Tibial artery (tissue), 4 donors: ENCODE measurements at regions not wholly inside any gene's neighbourhood (a gene's known extent, or its start where the extent isn't known, plus 50 kb on each side); places are given as distances from the start of the nearest gene placed in this dataset.

Experiments used
- DNase-seq, 2 donors: peaks; one replicate each; pipeline ENCODE4 v3.0.0-alpha.2; 2019
- H3K27ac ChIP-seq, 2 donors: fragments of 200-600 bp; sonication (generic) in 1 of 2; 1 replicate in 1 of 2; 2 replicates in 1 of 2; pipeline ENCODE4 v1.5.1; 2018 to 2019; ENCODE audit warnings: mild to moderate bottlenecking in 1 of 2
- H3K27me3 ChIP-seq, 2 donors: fragments of 200-600 bp; sonication (generic) in 1 of 2; one replicate each; pipeline versions ENCODE4 v1.5.1 to v1.6.0; 2016 to 2019
- H3K36me3 ChIP-seq, 3 donors: fragments of 200-600 bp; sonication (generic) in 2 of 3; one replicate each; pipeline ENCODE4 v1.5.1; 2016 to 2019; ENCODE audit warnings: mild to moderate bottlenecking in 2 of 3
- H3K4me1 ChIP-seq, 4 donors: fragments of 200-600 bp; sonication (generic) in 2 of 4; 1 replicate in 3 of 4; 2 replicates in 1 of 4; pipeline ENCODE4 v1.5.1; 2016 to 2019
- H3K4me3 ChIP-seq, 2 donors: fragments of 200-600 bp; sonication (generic) in 1 of 2; 1 replicate in 1 of 2; 2 replicates in 1 of 2; pipeline ENCODE4 v1.5.1; 2018 to 2019; ENCODE audit warnings: mild to moderate bottlenecking in 2 of 2
- H3K9me3 ChIP-seq, 3 donors: fragments of 200-600 bp; sonication (generic) in 1 of 3; one replicate each; pipeline ENCODE4 v1.5.1; 2016 to 2019
- CTCF ChIP-seq, 2 experiments: fragments of 200-600 bp in 1 of 2; fragments of 450-650 bp in 1 of 2; IDR thresholded peaks; one replicate each; pipeline ENCODE4 v1.5.1; 2017 to 2019; ENCODE audit warnings: antibody characterized with exemption in 2 of 2, mild to moderate bottlenecking in 1 of 2, moderate library complexity in 1 of 2
- intact Hi-C: fragments of 100-400 bp; cut with DNase I; formaldehyde crosslinking; loops from one replicate; pipeline ENCODE4 v1.15.0; 2023; ENCODE audit warnings: low total_unique reads

- no peak for TF ChIP-seq CTCF (IDR thresholded peaks at IDR 0.05)
- no peak overlapping the region for H3K27ac ChIP-seq
- no peaks in the 10 kb centered on the region for H3K4me1 ChIP-seq
- H3K9me3 ChIP-seq, result no peaks in the 10 kb centered on the region
- DNase-seq, result no peak
- no peaks in the 10 kb centered on the region for H3K27me3 ChIP-seq
- H3K36me3 ChIP-seq, result no peaks in the 10 kb centered on the region
- H3K4me3 ChIP-seq, result no peak overlapping the region
- intact Hi-C loops, result no loop called here
These were observed 922.5 kb downstream of the SUCLG1 start for GRCh38 chr2:83536556-83536955.

DNA sequence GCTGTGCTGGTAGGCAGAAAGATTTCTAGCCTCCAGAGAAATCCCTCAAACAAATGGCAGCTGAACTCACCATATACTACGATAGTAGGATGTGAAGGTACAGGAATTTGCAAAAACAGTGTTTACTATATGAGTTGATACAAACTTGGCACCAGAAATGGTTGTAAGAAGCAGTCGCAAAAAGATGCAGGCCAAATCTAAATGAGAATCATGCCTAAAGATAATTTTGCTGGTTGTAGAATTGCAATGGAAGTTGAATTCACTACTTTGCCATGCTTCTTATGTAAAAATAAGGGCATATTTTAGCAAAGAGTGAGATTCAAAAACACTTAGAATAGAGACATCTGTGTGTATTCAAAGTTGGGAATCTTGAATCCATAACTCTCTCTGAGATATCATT lies 924.7 kb downstream of the SUCLG1 start:
- Histone ChIP-seq H3K27me3 (no peaks in the 10 kb centered on the region), H3K36me3 (no peaks in the 10 kb centered on the region), H3K27ac (no peak overlapping the region), H3K9me3 (no peaks in the 10 kb centered on the region), H3K4me3 (no peak overlapping the region), H3K4me1 (no peaks in the 10 kb centered on the region)
- DNase-seq, result no peak
- intact Hi-C loops, result no loop called here
- TF ChIP-seq CTCF (IDR thresholded peaks at IDR 0.05), result no peak

- no peak overlapping the region for H3K27ac ChIP-seq
- DNase-seq, result no peak
- H3K27me3 ChIP-seq, result no peaks in the 10 kb centered on the region
- no peaks in the 10 kb centered on the region for H3K36me3 ChIP-seq
- H3K9me3 ChIP-seq, result no peaks in the 10 kb centered on the region
- intact Hi-C loops, result no loop called here
- no peaks in the 10 kb centered on the region for H3K4me1 ChIP-seq
- no peak for TF ChIP-seq CTCF (IDR thresholded peaks at IDR 0.05)
- no peak overlapping the region for H3K4me3 ChIP-seq
These were observed 927.8 kb downstream of the SUCLG1 start for GRCh38 chr2:83531206-83531826.

DNA sequence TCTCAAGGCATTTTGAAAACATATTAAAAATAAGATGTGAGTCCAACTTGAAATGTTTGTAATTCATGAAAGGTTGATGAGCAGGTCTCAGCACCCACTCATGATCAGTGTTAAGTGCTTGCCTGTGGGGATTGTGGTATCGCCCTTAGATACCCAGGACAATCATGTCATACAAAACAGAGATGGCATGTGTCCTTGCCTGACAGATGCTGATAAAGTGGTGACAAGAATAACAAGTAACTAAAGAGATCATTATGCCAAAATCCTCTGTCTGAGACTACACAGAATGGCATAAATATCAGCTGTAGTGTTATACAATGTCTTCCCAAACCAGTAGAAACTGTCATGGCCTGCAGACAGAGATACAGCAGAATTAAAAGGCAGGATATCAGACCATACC lies 930.3 kb downstream of the SUCLG1 start:
- no peak overlapping the region for H3K4me3 ChIP-seq
- TF ChIP-seq CTCF (IDR thresholded peaks at IDR 0.05), result no peak
- H3K9me3 ChIP-seq, result no peaks in the 10 kb centered on the region
- intact Hi-C loops, result no loop called here
- no peaks in the 10 kb centered on the region for H3K4me1 ChIP-seq
- no peaks in the 10 kb centered on the region for H3K27me3 ChIP-seq
- H3K27ac ChIP-seq, result no peak overlapping the region
- DNase-seq, result no peak
- H3K36me3 ChIP-seq, result no peaks in the 10 kb centered on the region

- H3K36me3 ChIP-seq, result no peaks in the 10 kb centered on the region
- H3K4me1 ChIP-seq, result no peaks in the 10 kb centered on the region
- TF ChIP-seq CTCF (IDR thresholded peaks at IDR 0.05), result no peak
- no peaks in the 10 kb centered on the region for H3K27me3 ChIP-seq
- no peak overlapping the region for H3K4me3 ChIP-seq
- no peaks in the 10 kb centered on the region for H3K9me3 ChIP-seq
- intact Hi-C loops, result no loop called here
- H3K27ac ChIP-seq, result no peak overlapping the region
- DNase-seq, result no peak
These were observed 936.1 kb downstream of the SUCLG1 start for GRCh38 chr2:83522891-83523493.
